IPS-18a (cell line): ENCODE measurements at regions not wholly inside any gene's neighbourhood (a gene's known extent, or its start where the extent isn't known, plus 50 kb on each side); places are given as distances from the start of the nearest gene placed in this dataset.

Experiments used
- H3K27ac ChIP-seq: one replicate; pipeline ENCODE4 v1.5.1; 2013; ENCODE audit warnings: low read length
- H3K27me3 ChIP-seq: one replicate; pipeline ENCODE4 v1.6.1; 2013; ENCODE audit warnings: mild to moderate bottlenecking, low read length; ENCODE audit not compliant: control insufficient read depth, insufficient read depth
- H3K36me3 ChIP-seq: one replicate; pipeline ENCODE4 v1.6.1; 2013; ENCODE audit warnings: low read depth, low read length; ENCODE audit not compliant: control insufficient read depth
- H3K4me1 ChIP-seq: one replicate; pipeline ENCODE4 v1.6.1; 2013; ENCODE audit warnings: low read depth, low read length; ENCODE audit not compliant: control insufficient read depth
- H3K4me3 ChIP-seq: one replicate; pipeline ENCODE4 v1.5.1; 2013; ENCODE audit warnings: low read length
- H3K9ac ChIP-seq: one replicate; pipeline ENCODE4 v1.6.1; 2013; ENCODE audit warnings: mild to moderate bottlenecking, low read length, moderate library complexity
- H3K9me3 ChIP-seq: one replicate; pipeline ENCODE4 v1.6.1; 2013; ENCODE audit warnings: low read depth, low read length; ENCODE audit not compliant: control insufficient read depth

GRCh38 chr2:217156801-217157200 lies 296.9 kb upstream of the TNP1 start:
- H3K9me3 ChIP-seq = no peaks in the 10 kb centered on the region
- H3K27me3 ChIP-seq = no peaks in the 10 kb centered on the region

GRCh38 chr2:217154923-217155322 lies 295.1 kb upstream of the TNP1 start:
- Histone ChIP-seq H3K27me3 (no peaks in the 10 kb centered on the region), H3K9ac (no peak overlapping the region), H3K36me3 (no peaks in the 10 kb centered on the region), H3K27ac (no peak overlapping the region), H3K4me1 (no peaks in the 10 kb centered on the region), H3K9me3 (no peaks in the 10 kb centered on the region), H3K4me3 (no peak overlapping the region)

More at GRCh38 chr2:217156801-217157200, 296.9 kb upstream of the TNP1 start:
- no peak overlapping the region for H3K27ac ChIP-seq
- H3K4me1 ChIP-seq = no peaks in the 10 kb centered on the region
- no peaks in the 10 kb centered on the region for H3K36me3 ChIP-seq
- H3K9ac ChIP-seq = no peak overlapping the region
- H3K4me3 ChIP-seq = no peak overlapping the region

- no peaks in the 10 kb centered on the region for H3K4me1 ChIP-seq
- no peaks in the 10 kb centered on the region for H3K9me3 ChIP-seq
- H3K36me3 ChIP-seq = no peaks in the 10 kb centered on the region
- no peak overlapping the region for H3K9ac ChIP-seq
- no peak overlapping the region for H3K4me3 ChIP-seq
- no peak overlapping the region for H3K27ac ChIP-seq
- H3K27me3 ChIP-seq = no peaks in the 10 kb centered on the region
Measured at GRCh38 chr2:217153510-217153909, 293.6 kb upstream of the TNP1 start.

- no peaks in the 10 kb centered on the region for H3K36me3 ChIP-seq
- H3K4me1 ChIP-seq = no peaks in the 10 kb centered on the region
- no peaks in the 10 kb centered on the region for H3K27me3 ChIP-seq
- no peak overlapping the region for H3K9ac ChIP-seq
- H3K4me3 ChIP-seq = no peak overlapping the region
- no peaks in the 10 kb centered on the region for H3K9me3 ChIP-seq
- H3K27ac ChIP-seq = no peak overlapping the region
Measured at GRCh38 chr2:217152831-217153230, 293.0 kb upstream of the TNP1 start.

GRCh38 chr2:217151509-217152206 lies 291.8 kb upstream of the TNP1 start:
- Histone ChIP-seq H3K36me3 (no peaks in the 10 kb centered on the region), H3K9me3 (no peaks in the 10 kb centered on the region), H3K27ac (no peak overlapping the region), H3K9ac (no peak overlapping the region), H3K4me3 (no peak overlapping the region), H3K27me3 (no peaks in the 10 kb centered on the region), H3K4me1 (no peaks in the 10 kb centered on the region)

GRCh38 chr2:217150236-217150635 lies 290.4 kb upstream of the TNP1 start:
- Histone ChIP-seq H3K27ac (no peak overlapping the region), H3K36me3 (no peaks in the 10 kb centered on the region), H3K9me3 (no peaks in the 10 kb centered on the region), H3K27me3 (no peaks in the 10 kb centered on the region), H3K4me1 (no peaks in the 10 kb centered on the region), H3K4me3 (no peak overlapping the region), H3K9ac (no peak overlapping the region)

GRCh38 chr2:217149087-217149660 lies 289.3 kb upstream of the TNP1 start:
- no peaks in the 10 kb centered on the region for H3K9me3 ChIP-seq
- H3K4me3 ChIP-seq = no peak overlapping the region
- H3K4me1 ChIP-seq = no peaks in the 10 kb centered on the region
- H3K27me3 ChIP-seq = no peaks in the 10 kb centered on the region
- no peak overlapping the region for H3K27ac ChIP-seq
- no peak overlapping the region for H3K9ac ChIP-seq
- H3K36me3 ChIP-seq = no peaks in the 10 kb centered on the region

- no peaks in the 10 kb centered on the region for H3K9me3 ChIP-seq
- no peak overlapping the region for H3K4me3 ChIP-seq
- H3K36me3 ChIP-seq = no peaks in the 10 kb centered on the region
- no peak overlapping the region for H3K9ac ChIP-seq
- H3K4me1 ChIP-seq = no peaks in the 10 kb centered on the region
- no peaks in the 10 kb centered on the region for H3K27me3 ChIP-seq
- no peak overlapping the region for H3K27ac ChIP-seq
Measured at GRCh38 chr2:217147818-217148217, 288.0 kb upstream of the TNP1 start.

GRCh38 chr2:217146956-217147355 lies 287.1 kb upstream of the TNP1 start:
- Histone ChIP-seq H3K4me1 (no peaks in the 10 kb centered on the region), H3K9ac (no peak overlapping the region), H3K27me3 (no peaks in the 10 kb centered on the region), H3K4me3 (no peak overlapping the region), H3K9me3 (no peaks in the 10 kb centered on the region), H3K36me3 (no peaks in the 10 kb centered on the region), H3K27ac (no peak overlapping the region)

- Histone ChIP-seq H3K9me3 (peaks cover 6% of the 10 kb centered on the region), H3K4me1 (no peaks in the 10 kb centered on the region), H3K9ac (no peak overlapping the region), H3K27ac (no peak overlapping the region), H3K4me3 (no peak overlapping the region), H3K36me3 (no peaks in the 10 kb centered on the region), H3K27me3 (no peaks in the 10 kb centered on the region)
Measured at GRCh38 chr2:217142649-217143266, 282.9 kb upstream of the TNP1 start.

GRCh38 chr2:217138284-217138683 lies 278.4 kb upstream of the TNP1 start:
- H3K27ac ChIP-seq = no peak overlapping the region
- H3K4me1 ChIP-seq = no peaks in the 10 kb centered on the region
- H3K4me3 ChIP-seq = no peak overlapping the region
- no peak overlapping the region for H3K9ac ChIP-seq
- peaks cover 11% of the 10 kb centered on the region for H3K9me3 ChIP-seq
- no peaks in the 10 kb centered on the region for H3K36me3 ChIP-seq
- H3K27me3 ChIP-seq = no peaks in the 10 kb centered on the region

- Histone ChIP-seq H3K36me3 (no peaks in the 10 kb centered on the region), H3K4me1 (no peaks in the 10 kb centered on the region), H3K9ac (no peak overlapping the region), H3K27ac (no peak overlapping the region), H3K4me3 (no peak overlapping the region), H3K9me3 (no peaks in the 10 kb centered on the region), H3K27me3 (no peaks in the 10 kb centered on the region)
Measured at GRCh38 chr2:217127744-217128143, 267.9 kb upstream of the TNP1 start.
